Activated CD8-positive, alpha-beta memory T cell treated with anti-CD3 and anti-CD28 coated beads for 36 hours (primary cell): ENCODE measurements at regions not wholly inside any gene's neighbourhood (a gene's known extent, or its start where the extent isn't known, plus 50 kb on each side); places are given as distances from the start of the nearest gene placed in this dataset.

ENCODE experiments used
- CTCF ChIA-PET: fragments of 350-600 bp; sonication (Branson Sonifier 250); formaldehyde crosslinking; loops from one replicate; lab custom pipeline; 2021; ENCODE audit warnings: antibody characterized with exemption; lab: Charles Lee
- POLR2A ChIA-PET: fragments of 350-600 bp; sonication (Branson Sonifier 250); formaldehyde crosslinking; loops from one replicate; lab custom pipeline; 2021; ENCODE audit warnings: antibody characterized with exemption; lab: Charles Lee

- POLR2A ChIA-PET: no interaction called here
- CTCF ChIA-PET: no interaction called here
Observed at GRCh38 chr16:80066805-80067580, 466.5 kb upstream of the MAF start.

- POLR2A ChIA-PET: no interaction called here
- CTCF ChIA-PET: no interaction called here
Observed at GRCh38 chr16:80065541-80065940, 465.0 kb upstream of the MAF start.

- CTCF ChIA-PET: no interaction called here
- POLR2A ChIA-PET: no interaction called here
Observed at GRCh38 chr16:80063713-80064069, 463.2 kb upstream of the MAF start.

- ChIA-PET POLR2A (no interaction called here), CTCF (no interaction called here)
Observed at GRCh38 chr16:80063031-80063712, 462.6 kb upstream of the MAF start.

- CTCF ChIA-PET: no interaction called here
- POLR2A ChIA-PET: no interaction called here
Observed at GRCh38 chr16:80062361-80063030, 462.0 kb upstream of the MAF start.

- ChIA-PET POLR2A (no interaction called here), CTCF (no interaction called here)
Observed at GRCh38 chr16:80060470-80060869, 459.9 kb upstream of the MAF start.

- CTCF ChIA-PET: no interaction called here
Observed at GRCh38 chr16:80059836-80060235, 459.3 kb upstream of the MAF start.

GRCh38 chr16:80058214-80058613 lies 457.7 kb upstream of the MAF start:
- CTCF ChIA-PET: no interaction called here
- POLR2A ChIA-PET: no interaction called here

More at GRCh38 chr16:80059836-80060235, 459.3 kb upstream of the MAF start:
- POLR2A ChIA-PET: no interaction called here

- ChIA-PET CTCF (no interaction called here), POLR2A (no interaction called here)
Observed at GRCh38 chr16:80056324-80056723, 455.8 kb upstream of the MAF start.

GRCh38 chr16:80055831-80056230 lies 455.3 kb upstream of the MAF start:
- ChIA-PET CTCF (no interaction called here), POLR2A (no interaction called here)

- POLR2A ChIA-PET: no interaction called here
- CTCF ChIA-PET: no interaction called here
Observed at GRCh38 chr16:80054647-80055046, 454.1 kb upstream of the MAF start.

- CTCF ChIA-PET: no interaction called here
- POLR2A ChIA-PET: no interaction called here
Observed at GRCh38 chr16:80051040-80051439, 450.5 kb upstream of the MAF start.

- ChIA-PET CTCF (no interaction called here), POLR2A (no interaction called here)
Observed at GRCh38 chr16:80048250-80048649, 447.7 kb upstream of the MAF start.

GRCh38 chr16:80047842-80048241 lies 447.3 kb upstream of the MAF start:
- POLR2A ChIA-PET: no interaction called here
- CTCF ChIA-PET: no interaction called here

- POLR2A ChIA-PET: no interaction called here
- CTCF ChIA-PET: no interaction called here
Observed at GRCh38 chr16:80046848-80047247, 446.3 kb upstream of the MAF start.

GRCh38 chr16:80046261-80046660 lies 445.7 kb upstream of the MAF start:
- ChIA-PET POLR2A (no interaction called here), CTCF (no interaction called here)

GRCh38 chr16:80045861-80046260 lies 445.3 kb upstream of the MAF start:
- ChIA-PET CTCF (no interaction called here), POLR2A (no interaction called here)

- ChIA-PET POLR2A (no interaction called here), CTCF (no interaction called here)
Observed at GRCh38 chr16:80041410-80041809, 440.9 kb upstream of the MAF start.

- ChIA-PET CTCF (no interaction called here), POLR2A (no interaction called here)
Observed at GRCh38 chr16:80040814-80041213, 440.3 kb upstream of the MAF start.

- POLR2A ChIA-PET: no interaction called here
Observed at GRCh38 chr16:80040413-80040812, 439.9 kb upstream of the MAF start.

GRCh38 chr16:80039777-80040176 lies 439.2 kb upstream of the MAF start:
- ChIA-PET POLR2A (no interaction called here), CTCF (interaction anchor here (0.6 kb wide), 1 partner anchor 1112 kb away, joined by 4 read pairs; no protein-coding TSS in a partner anchor)

More at GRCh38 chr16:80040413-80040812, 439.9 kb upstream of the MAF start:
- CTCF ChIA-PET: interaction anchor here (0.6 kb wide), 1 partner anchor 1112 kb away, joined by 4 read pairs; no protein-coding TSS in a partner anchor
